ENCODE measurements at regions not wholly inside any gene's neighbourhood (a gene's known extent, or its start where the extent isn't known, plus 50 kb on each side); places are given as distances from the start of the nearest gene placed in this dataset.
A peak's percentile ranks its signal among the peaks of the same experiment; 100 is the strongest.

- no peak for TF ChIP-seq CTCF (IDR thresholded peaks at IDR 0.05; ENCODE audit: control insufficient read depth, insufficient read depth, low read depth, low read length, missing control alignments)
- DNase-seq (ENCODE audit: low read depth), result no peak
- H3K4me3 ChIP-seq (ENCODE audit: control insufficient read depth, low read depth, low read length), result no peak overlapping the region
These were observed 501.5 kb downstream of the UQCRFS1 start for GRCh38 chr19:28711411-28711810.

- TF ChIP-seq CTCF (IDR thresholded peaks at IDR 0.05; ENCODE audit: control insufficient read depth, insufficient read depth, low read depth, low read length, missing control alignments), result peak; percentile 48
- H3K4me3 ChIP-seq (ENCODE audit: control insufficient read depth, low read depth, low read length), result no peak overlapping the region
- DNase-seq (ENCODE audit: low read depth), result peak; percentile 52
These were observed 502.7 kb downstream of the UQCRFS1 start for GRCh38 chr19:28710278-28710677.

GRCh38 chr19:28706693-28707092, 506.3 kb downstream of the UQCRFS1 start:
- no peak for DNase-seq (ENCODE audit: low read depth)
- TF ChIP-seq CTCF (IDR thresholded peaks at IDR 0.05; ENCODE audit: control insufficient read depth, insufficient read depth, low read depth, low read length, missing control alignments), result no peak

GRCh38 chr19:28705008-28705407, 507.9 kb downstream of the UQCRFS1 start:
- no peak overlapping the region for H3K4me3 ChIP-seq (ENCODE audit: control insufficient read depth, low read depth, low read length)
- TF ChIP-seq CTCF (IDR thresholded peaks at IDR 0.05; ENCODE audit: control insufficient read depth, insufficient read depth, low read depth, low read length, missing control alignments), result peak; percentile 68
- peak; percentile 68 for DNase-seq (ENCODE audit: low read depth)

More at GRCh38 chr19:28706693-28707092, 506.3 kb downstream of the UQCRFS1 start:
- H3K4me3 ChIP-seq (ENCODE audit: control insufficient read depth, low read depth, low read length), result no peak overlapping the region

- no peak overlapping the region for H3K4me3 ChIP-seq (ENCODE audit: control insufficient read depth, low read depth, low read length)
- TF ChIP-seq CTCF (IDR thresholded peaks at IDR 0.05; ENCODE audit: control insufficient read depth, insufficient read depth, low read depth, low read length, missing control alignments), result no peak
- DNase-seq (ENCODE audit: low read depth), result no peak
These were observed 509.5 kb downstream of the UQCRFS1 start for GRCh38 chr19:28703400-28703956.

GRCh38 chr19:28701491-28701890, 511.5 kb downstream of the UQCRFS1 start:
- DNase-seq (ENCODE audit: low read depth), result peak; percentile 83
- H3K4me3 ChIP-seq (ENCODE audit: control insufficient read depth, low read depth, low read length), result no peak overlapping the region
- no peak for TF ChIP-seq CTCF (IDR thresholded peaks at IDR 0.05; ENCODE audit: control insufficient read depth, insufficient read depth, low read depth, low read length, missing control alignments)

- TF ChIP-seq CTCF (IDR thresholded peaks at IDR 0.05; ENCODE audit: control insufficient read depth, insufficient read depth, low read depth, low read length, missing control alignments), result no peak
- peak; percentile 13 for DNase-seq (ENCODE audit: low read depth)
- no peak overlapping the region for H3K4me3 ChIP-seq (ENCODE audit: control insufficient read depth, low read depth, low read length)
These were observed 512.8 kb downstream of the UQCRFS1 start for GRCh38 chr19:28700176-28700575.
